ENCODE measurements at regions not wholly inside any gene's neighbourhood (a gene's known extent, or its start where the extent isn't known, plus 50 kb on each side); places are given as distances from the start of the nearest gene placed in this dataset.

GRCh38 chr4:108473163-108473720 lies 147.1 kb upstream of the RPL34 start:
- no peak for TF ChIP-seq CTCF (IDR thresholded peaks at IDR 0.05; ENCODE audit: low read depth, low read length, missing control alignments)
- no peak overlapping the region for H3K4me3 ChIP-seq (replicated peaks; ENCODE audit: low read depth, low read length)
- no peak for DNase-seq (ENCODE audit: extremely low read depth, low read depth)

GRCh38 chr4:108466936-108467902 lies 153.2 kb upstream of the RPL34 start:
- peak; percentile 96 for DNase-seq (ENCODE audit: extremely low read depth, low read depth)
- H3K4me3 ChIP-seq (replicated peaks; ENCODE audit: low read depth, low read length): no peak overlapping the region; the same call in 1 of the 2 replicates
- no peak for TF ChIP-seq CTCF (IDR thresholded peaks at IDR 0.05; ENCODE audit: low read depth, low read length, missing control alignments)

DNA sequence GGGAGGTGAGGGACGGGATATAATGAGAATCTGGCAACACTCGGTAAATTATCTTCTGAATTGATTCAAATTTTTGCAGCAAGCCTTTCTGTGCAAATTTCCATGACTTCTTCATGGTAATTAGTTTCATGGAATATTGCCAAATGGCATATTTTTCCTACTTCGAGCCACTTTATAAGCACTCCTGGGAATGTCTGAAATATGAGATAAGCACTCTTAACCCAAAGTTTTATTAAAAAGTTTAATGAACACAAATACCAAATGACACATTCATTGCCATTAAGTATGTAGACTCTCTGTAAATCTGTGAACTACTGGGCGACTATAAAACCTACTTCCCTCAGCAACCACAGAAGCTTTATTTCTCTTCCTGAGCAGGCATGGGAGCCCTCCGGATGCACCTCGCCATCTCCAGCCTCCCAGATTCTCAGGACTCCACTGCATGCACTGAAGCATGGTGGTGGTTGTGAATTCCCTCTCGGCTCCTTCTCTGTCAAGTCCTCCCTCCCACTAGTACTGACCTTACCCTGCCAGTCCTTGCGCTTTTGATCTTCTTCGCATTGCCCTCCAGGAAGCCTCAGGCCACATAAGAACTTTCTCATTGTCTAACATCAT lies 154.4 kb upstream of the RPL34 start:
- H3K4me3 ChIP-seq (replicated peaks; ENCODE audit: low read depth, low read length): no peak overlapping the region
- no peak for DNase-seq (ENCODE audit: extremely low read depth, low read depth)
- TF ChIP-seq CTCF (IDR thresholded peaks at IDR 0.05; ENCODE audit: low read depth, low read length, missing control alignments): no peak

DNA sequence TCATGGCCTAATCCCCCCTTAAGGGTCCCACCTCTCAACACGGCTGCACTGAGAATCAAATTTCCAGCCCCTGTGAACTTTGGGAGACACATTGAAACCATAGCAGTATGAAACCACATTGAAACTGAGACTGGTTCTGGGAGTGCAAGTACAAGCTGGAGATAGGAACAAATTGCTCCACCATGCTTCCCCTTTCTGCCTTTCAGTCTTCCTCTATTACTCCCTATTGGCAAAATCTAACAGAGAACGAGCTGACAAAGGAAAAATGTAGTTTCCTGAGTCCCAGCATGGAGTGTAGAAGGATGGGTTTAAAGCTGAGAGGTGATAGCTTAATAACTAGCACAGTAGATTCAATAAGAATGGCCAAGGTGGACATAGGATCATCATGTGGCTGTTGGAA lies 161.7 kb upstream of the RPL34 start:
- no peak for TF ChIP-seq CTCF (IDR thresholded peaks at IDR 0.05; ENCODE audit: low read depth, low read length, missing control alignments)
- no peak overlapping the region for H3K4me3 ChIP-seq (replicated peaks; ENCODE audit: low read depth, low read length)
- no peak for DNase-seq (ENCODE audit: extremely low read depth, low read depth)

GRCh38 chr4:108454227-108454626 lies 166.1 kb upstream of the RPL34 start:
- DNase-seq (ENCODE audit: extremely low read depth, low read depth): no peak
- no peak overlapping the region for H3K4me3 ChIP-seq (replicated peaks; ENCODE audit: low read depth, low read length)
- TF ChIP-seq CTCF (IDR thresholded peaks at IDR 0.05; ENCODE audit: low read depth, low read length, missing control alignments): no peak

GRCh38 chr4:108453366-108453765 lies 167.0 kb upstream of the RPL34 start:
- H3K4me3 ChIP-seq (replicated peaks; ENCODE audit: low read depth, low read length): no peak overlapping the region
- no peak for TF ChIP-seq CTCF (IDR thresholded peaks at IDR 0.05; ENCODE audit: low read depth, low read length, missing control alignments)
- DNase-seq (ENCODE audit: extremely low read depth, low read depth): no peak
